ENCODE measurements at regions not wholly inside any gene's neighbourhood (a gene's known extent, or its start where the extent isn't known, plus 50 kb on each side); places are given as distances from the start of the nearest gene placed in this dataset.

DNA sequence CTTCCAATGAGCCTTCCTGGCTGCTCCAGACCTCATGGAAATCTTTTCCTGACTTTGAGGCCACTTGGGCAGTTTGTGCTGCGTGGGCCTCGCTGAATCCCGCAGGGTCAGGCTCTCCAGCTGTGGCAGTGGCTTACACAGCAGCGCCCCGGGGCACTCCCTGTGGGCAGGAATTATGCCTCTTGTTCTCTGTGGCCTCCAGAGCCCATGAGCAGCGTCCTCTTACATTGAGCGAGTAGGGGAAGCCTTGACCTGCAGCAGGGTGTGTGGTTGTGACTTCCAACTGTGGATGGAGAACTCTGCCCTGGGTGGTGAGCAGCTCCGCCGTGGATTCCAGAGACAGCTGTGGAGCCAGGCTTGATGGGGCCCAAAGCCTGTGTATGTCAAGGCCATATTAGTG is 180.8 kb downstream of the GLI2 start:
- no peak overlapping the region for H3K9ac ChIP-seq (ENCODE audit: control insufficient read depth, insufficient read depth, low read length)
- ChIA-PET SMC1A (ENCODE audit: uncharacterized antibody, unreplicated experiment) (no interaction called here), POLR2A (no interaction called here), CTCF (no interaction called here), RAD21 (ENCODE audit: unreplicated experiment) (no interaction called here)
- no peak overlapping the region for H3K4me3 ChIP-seq
- H3K79me2 ChIP-seq (ENCODE audit: control insufficient read depth, insufficient read depth, low read length), result no peaks in the 10 kb centered on the region
- H3K4me1 ChIP-seq (ENCODE audit: control insufficient read depth, insufficient read depth, low read length), result no peaks in the 10 kb centered on the region
- H3K36me3 ChIP-seq (ENCODE audit: control insufficient read depth in 2 of 2, insufficient read depth in 2 of 2, low read length in 1 of 2), result no peaks in the 10 kb centered on the region
- WGBS (ENCODE audit: insufficient coverage, insufficient replicate concordance, low lambda C conversion rate, missing lambda C conversion rate), result 24% methylated on average over 9 of the region's 9 CpGs
- in situ Hi-C loops (cut with MboI) (loop anchor here (5.0 kb wide), 1 partner anchor 51 kb away; no protein-coding TSS in a partner anchor), intact Hi-C loops (cut with micrococcal nuclease; ENCODE audit: unreplicated experiment) (no loop called here)
- peaks cover 0 to 3% of the 10 kb centered on the region in 2 experiments; a peak in 3 of 4 replicates for H3K27me3 ChIP-seq (replicated peaks in 1 of 2; ENCODE audit: control insufficient read depth in 2 of 2, insufficient read depth in 2 of 2, low read length in 1 of 2)
- no peak overlapping the region for H2AFZ ChIP-seq (ENCODE audit: control insufficient read depth, low read depth, low read length)
- TF ChIP-seq ZSCAN29 (IDR thresholded peaks at IDR 0.05), result no peak
- TF ChIP-seq, protein P1, sequence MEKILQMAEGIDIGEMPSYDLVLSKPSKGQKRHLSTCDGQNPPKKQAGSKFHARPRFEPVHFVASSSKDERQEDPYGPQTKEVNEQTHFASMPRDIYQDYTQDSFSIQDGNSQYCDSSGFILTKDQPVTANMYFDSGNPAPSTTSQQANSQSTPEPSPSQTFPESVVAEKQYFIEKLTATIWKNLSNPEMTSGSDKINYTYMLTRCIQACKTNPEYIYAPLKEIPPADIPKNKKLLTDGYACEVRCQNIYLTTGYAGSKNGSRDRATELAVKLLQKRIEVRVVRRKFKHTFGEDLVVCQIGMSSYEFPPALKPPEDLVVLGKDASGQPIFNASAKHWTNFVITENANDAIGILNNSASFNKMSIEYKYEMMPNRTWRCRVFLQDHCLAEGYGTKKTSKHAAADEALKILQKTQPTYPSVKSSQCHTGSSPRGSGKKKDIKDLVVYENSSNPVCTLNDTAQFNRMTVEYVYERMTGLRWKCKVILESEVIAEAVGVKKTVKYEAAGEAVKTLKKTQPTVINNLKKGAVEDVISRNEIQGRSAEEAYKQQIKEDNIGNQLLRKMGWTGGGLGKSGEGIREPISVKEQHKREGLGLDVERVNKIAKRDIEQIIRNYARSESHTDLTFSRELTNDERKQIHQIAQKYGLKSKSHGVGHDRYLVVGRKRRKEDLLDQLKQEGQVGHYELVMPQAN (conservative IDR thresholded peaks at IDR 0.05), result no peak
- TF ChIP-seq BACH1 (IDR thresholded peaks at IDR 0.05; ENCODE audit: borderline replicate concordance), result no peak
- TF ChIP-seq BCLAF1 (IDR thresholded peaks at IDR 0.05), result no peak
- no peak for TF ChIP-seq ZNF217 (IDR thresholded peaks at IDR 0.05)
- H3K4me2 ChIP-seq (ENCODE audit: control insufficient read depth, insufficient read depth), result no peak overlapping the region
- no TSS peak for BruUV-seq (replicated peaks)
- no peaks in the 10 kb centered on the region for H3K9me3 ChIP-seq (replicated peaks; ENCODE audit: control insufficient read depth, insufficient read depth, low read length)
- DNase-seq (ENCODE audit: low read depth, low spot score), result no peak
- no peak overlapping the region for H3K27ac ChIP-seq (ENCODE audit: control insufficient read depth, insufficient read depth)
- FAIRE-seq, result no peak
- no peaks in the 10 kb centered on the region for H4K20me1 ChIP-seq (ENCODE audit: control insufficient read depth, insufficient read depth)
- no peak for ATAC-seq
